ENCODE measurements at regions not wholly inside any gene's neighbourhood (a gene's known extent, or its start where the extent isn't known, plus 50 kb on each side); places are given as distances from the start of the nearest gene placed in this dataset.

- no peak overlapping the region for H3K4me3 ChIP-seq (ENCODE audit: low read depth, low read length)
- H3K27me3 ChIP-seq (replicated peaks), result no peaks in the 10 kb centered on the region
- in situ Hi-C loops (cut with HindIII; ENCODE audit: low pct_ligation_motif_present, low sequenced_read_pairs), result no loop called here
- H3K36me3 ChIP-seq (replicated peaks), result no peaks in the 10 kb centered on the region
- H3K27ac ChIP-seq, result no peak overlapping the region
- TF ChIP-seq CTCF (IDR thresholded peaks at IDR 0.05; ENCODE audit: low read depth, low read length, missing control alignments), result no peak
- no peak for DNase-seq
Observed at GRCh38 chr5:145467446-145467845, 367.7 kb downstream of the PRELID2 start.

GRCh38 chr5:145466533-145466932, 368.6 kb downstream of the PRELID2 start:
- in situ Hi-C loops (cut with HindIII; ENCODE audit: low pct_ligation_motif_present, low sequenced_read_pairs), result no loop called here

GRCh38 chr5:145465474-145466263, 369.5 kb downstream of the PRELID2 start:
- in situ Hi-C loops (cut with HindIII; ENCODE audit: low pct_ligation_motif_present, low sequenced_read_pairs), result no loop called here
- no peak for DNase-seq
- no peak for TF ChIP-seq CTCF (IDR thresholded peaks at IDR 0.05; ENCODE audit: low read depth, low read length, missing control alignments)
- Histone ChIP-seq H3K27me3 (replicated peaks) (no peaks in the 10 kb centered on the region), H3K27ac (no peak overlapping the region), H3K4me3 (ENCODE audit: low read depth, low read length) (no peak overlapping the region), H3K36me3 (replicated peaks) (no peaks in the 10 kb centered on the region)

More at GRCh38 chr5:145466533-145466932, 368.6 kb downstream of the PRELID2 start:
- H3K4me3 ChIP-seq (ENCODE audit: low read depth, low read length), result no peak overlapping the region
- H3K36me3 ChIP-seq (replicated peaks), result no peaks in the 10 kb centered on the region
- no peak overlapping the region for H3K27ac ChIP-seq
- no peaks in the 10 kb centered on the region for H3K27me3 ChIP-seq (replicated peaks)
- TF ChIP-seq CTCF (IDR thresholded peaks at IDR 0.05; ENCODE audit: low read depth, low read length, missing control alignments), result no peak
- no peak for DNase-seq

GRCh38 chr5:145464171-145464570, 371.0 kb downstream of the PRELID2 start:
- in situ Hi-C loops (cut with HindIII; ENCODE audit: low pct_ligation_motif_present, low sequenced_read_pairs), result no loop called here
- H3K36me3 ChIP-seq (replicated peaks), result no peaks in the 10 kb centered on the region
- no peak overlapping the region for H3K27ac ChIP-seq
- no peak for TF ChIP-seq CTCF (IDR thresholded peaks at IDR 0.05; ENCODE audit: low read depth, low read length, missing control alignments)
- no peaks in the 10 kb centered on the region for H3K27me3 ChIP-seq (replicated peaks)
- no peak for DNase-seq
- no peak overlapping the region for H3K4me3 ChIP-seq (ENCODE audit: low read depth, low read length)

GRCh38 chr5:145463634-145464033, 371.5 kb downstream of the PRELID2 start:
- Histone ChIP-seq H3K4me3 (ENCODE audit: low read depth, low read length) (no peak overlapping the region), H3K27ac (no peak overlapping the region), H3K36me3 (replicated peaks) (no peaks in the 10 kb centered on the region), H3K27me3 (replicated peaks) (no peaks in the 10 kb centered on the region)
- DNase-seq, result peak; percentile 22
- in situ Hi-C loops (cut with HindIII; ENCODE audit: low pct_ligation_motif_present, low sequenced_read_pairs), result no loop called here
- peak; percentile 17 for TF ChIP-seq CTCF (IDR thresholded peaks at IDR 0.05; ENCODE audit: low read depth, low read length, missing control alignments)

GRCh38 chr5:145462525-145462924, 372.6 kb downstream of the PRELID2 start:
- no peak overlapping the region for H3K4me3 ChIP-seq (ENCODE audit: low read depth, low read length)
- no peaks in the 10 kb centered on the region for H3K36me3 ChIP-seq (replicated peaks)
- H3K27me3 ChIP-seq (replicated peaks), result no peaks in the 10 kb centered on the region
- no peak for TF ChIP-seq CTCF (IDR thresholded peaks at IDR 0.05; ENCODE audit: low read depth, low read length, missing control alignments)
- H3K27ac ChIP-seq, result no peak overlapping the region
- DNase-seq, result no peak
- in situ Hi-C loops (cut with HindIII; ENCODE audit: low pct_ligation_motif_present, low sequenced_read_pairs), result no loop called here
